Ishikawa (cell line): ENCODE measurements at regions not wholly inside any gene's neighbourhood (a gene's known extent, or its start where the extent isn't known, plus 50 kb on each side); places are given as distances from the start of the nearest gene placed in this dataset.

Source experiments
- EP300 ChIP-seq: IDR thresholded peaks from 2 replicates; pipeline ENCODE4 v1.6.1; 2012; ENCODE audit warnings: borderline replicate concordance
- MAX ChIP-seq: IDR thresholded peaks from 2 replicates; pipeline ENCODE4 v1.6.1; 2012
- REST ChIP-seq: IDR thresholded peaks from 2 replicates; pipeline ENCODE4 v1.6.1; 2012; ENCODE audit warnings: low read depth, mild to moderate bottlenecking
- TAF1 ChIP-seq: IDR thresholded peaks from 2 replicates; pipeline ENCODE4 v1.6.1; 2012; ENCODE audit warnings: low read depth, mild to moderate bottlenecking
- TEAD4 ChIP-seq: IDR thresholded peaks from 2 replicates; pipeline ENCODE4 v1.6.1; 2012
- YY1 ChIP-seq: IDR thresholded peaks from 2 replicates; pipeline ENCODE4 v1.6.1; 2012; ENCODE audit warnings: low read depth

GRCh38 chr10:2139746-2140145 is 402.4 kb upstream of the ADARB2 start:
- no peak for TF ChIP-seq REST
- TF ChIP-seq YY1: no peak
- TF ChIP-seq EP300: no peak
- TF ChIP-seq TAF1: no peak
- no peak for TF ChIP-seq MAX
- no peak for TF ChIP-seq TEAD4
